Neutrophil (primary cell): ENCODE measurements at regions not wholly inside any gene's neighbourhood (a gene's known extent, or its start where the extent isn't known, plus 50 kb on each side); places are given as distances from the start of the nearest gene placed in this dataset.

Source experiments
- H3K27ac ChIP-seq: fragments of 200-600 bp; sonication (generic); 2 replicates; pipeline ENCODE4 v1.5.1; 2016; ENCODE audit warnings: mild to moderate bottlenecking, moderate library complexity
- H3K27me3 ChIP-seq: fragments of 200-600 bp; sonication (generic); 2 replicates; pipeline ENCODE4 v1.6.0; 2016; ENCODE audit warnings: mild to moderate bottlenecking
- H3K36me3 ChIP-seq: fragments of 200-600 bp; sonication (generic); 2 replicates; pipeline ENCODE4 v1.5.1; 2017
- H3K4me1 ChIP-seq, 2 experiments: fragments of 200-600 bp in 1 of 2; sonication (generic) in 1 of 2; 1 replicate in 1 of 2; 2 replicates in 1 of 2; pipeline versions ENCODE4 v1.5.1 to v1.6.1; 2013 to 2016; ENCODE audit warnings: low read depth in 1 of 2, low read length in 1 of 2, mild to moderate bottlenecking in 1 of 2, moderate library complexity in 1 of 2; ENCODE audit not compliant: control insufficient read depth in 1 of 2, insufficient read depth in 1 of 2
- H3K4me3 ChIP-seq, 2 experiments: fragments of 200-600 bp in 1 of 2; sonication (generic) in 1 of 2; 1 replicate in 1 of 2; 2 replicates in 1 of 2; pipeline ENCODE4 v1.5.1; 2013 to 2016; ENCODE audit warnings: low read depth in 1 of 2, low read length in 1 of 2, mild to moderate bottlenecking in 1 of 2, moderate library complexity in 1 of 2
- H3K9me3 ChIP-seq: fragments of 200-600 bp; sonication (generic); 2 replicates; pipeline ENCODE4 v1.5.1; 2016
- CTCF ChIP-seq: fragments of 200-600 bp; sonication (generic); IDR thresholded peaks from 2 replicates; pipeline ENCODE4 v1.5.1; 2016; ENCODE audit warnings: antibody characterized with exemption

GRCh38 chr2:122703676-122704075 lies 948.2 kb downstream of the TSN start:
- Histone ChIP-seq H3K4me3 (no peak overlapping the region), H3K36me3 (no peaks in the 10 kb centered on the region), H3K9me3 (no peaks in the 10 kb centered on the region), H3K27me3 (no peaks in the 10 kb centered on the region), H3K27ac (no peak overlapping the region), H3K4me1 (peaks cover 9 to 14% of the 10 kb centered on the region in 2 experiments)
- TF ChIP-seq CTCF = no peak

- H3K36me3 ChIP-seq = no peaks in the 10 kb centered on the region
- H3K9me3 ChIP-seq = no peaks in the 10 kb centered on the region
- no peak overlapping the region for H3K4me3 ChIP-seq
- no peaks in the 10 kb centered on the region for H3K27me3 ChIP-seq
- H3K4me1 ChIP-seq = peaks cover 9 to 14% of the 10 kb centered on the region in 2 experiments
- TF ChIP-seq CTCF = no peak
- H3K27ac ChIP-seq = no peak overlapping the region
Measured at GRCh38 chr2:122704109-122704563, 948.7 kb downstream of the TSN start.

GRCh38 chr2:122705746-122706145 lies 950.3 kb downstream of the TSN start:
- Histone ChIP-seq H3K36me3 (no peaks in the 10 kb centered on the region), H3K27ac (no peak overlapping the region), H3K4me3 (no peak overlapping the region), H3K9me3 (no peaks in the 10 kb centered on the region), H3K27me3 (no peaks in the 10 kb centered on the region), H3K4me1 (peaks cover 9 to 14% of the 10 kb centered on the region in 2 experiments)
- no peak for TF ChIP-seq CTCF

GRCh38 chr2:122706757-122707223 lies 951.3 kb downstream of the TSN start:
- H3K4me3 ChIP-seq = no peak overlapping the region
- H3K27me3 ChIP-seq = no peaks in the 10 kb centered on the region
- no peaks in the 10 kb centered on the region for H3K36me3 ChIP-seq
- no peaks in the 10 kb centered on the region for H3K9me3 ChIP-seq
- no peak for TF ChIP-seq CTCF
- H3K4me1 ChIP-seq = peaks cover 9 to 14% of the 10 kb centered on the region in 2 experiments
- peak overlapping the region; percentile 28 for H3K27ac ChIP-seq

GRCh38 chr2:122707224-122707824 lies 951.9 kb downstream of the TSN start:
- H3K4me1 ChIP-seq = peaks cover 9 to 14% of the 10 kb centered on the region in 2 experiments
- no peak overlapping the region for H3K4me3 ChIP-seq
- no peaks in the 10 kb centered on the region for H3K9me3 ChIP-seq
- H3K27me3 ChIP-seq = no peaks in the 10 kb centered on the region
- H3K27ac ChIP-seq = peak overlapping the region; percentile 28
- H3K36me3 ChIP-seq = no peaks in the 10 kb centered on the region
- TF ChIP-seq CTCF = no peak
